ENCODE measurements at regions not wholly inside any gene's neighbourhood (a gene's known extent, or its start where the extent isn't known, plus 50 kb on each side); places are given as distances from the start of the nearest gene placed in this dataset.

- Histone ChIP-seq H3K27ac (no peak overlapping the region), H3K9me3 (ENCODE audit: insufficient read depth, low read depth) (no peaks in the 10 kb centered on the region), H2AFZ (no peak overlapping the region), H3K9me2 (ENCODE audit: insufficient read depth) (no peaks in the 10 kb centered on the region), H3K36me3 (ENCODE audit: low read depth) (no peaks in the 10 kb centered on the region), H3K27me3 (ENCODE audit: insufficient read depth, low read depth) (peaks cover 61% of the 10 kb centered on the region), H3K4me1 (replicated peaks; ENCODE audit: insufficient read depth) (no peaks in the 10 kb centered on the region), H3K4me3 (no peak overlapping the region), H4K20me1 (ENCODE audit: insufficient read depth) (no peaks in the 10 kb centered on the region), H3K79me2 (ENCODE audit: low read depth) (no peaks in the 10 kb centered on the region), H3K4me2 (no peak overlapping the region), H3F3A (ENCODE audit: insufficient read depth, low read depth) (no peaks in the 10 kb centered on the region)
- intact Hi-C loops (cut with micrococcal nuclease; ENCODE audit: unreplicated experiment) = no loop called here
- DNase-seq = no peak
- POLR2A ChIA-PET (ENCODE audit: unreplicated experiment) = no interaction called here
- BruUV-seq (replicated peaks) = no TSS peak
- TF ChIP-seq, protein P1, sequence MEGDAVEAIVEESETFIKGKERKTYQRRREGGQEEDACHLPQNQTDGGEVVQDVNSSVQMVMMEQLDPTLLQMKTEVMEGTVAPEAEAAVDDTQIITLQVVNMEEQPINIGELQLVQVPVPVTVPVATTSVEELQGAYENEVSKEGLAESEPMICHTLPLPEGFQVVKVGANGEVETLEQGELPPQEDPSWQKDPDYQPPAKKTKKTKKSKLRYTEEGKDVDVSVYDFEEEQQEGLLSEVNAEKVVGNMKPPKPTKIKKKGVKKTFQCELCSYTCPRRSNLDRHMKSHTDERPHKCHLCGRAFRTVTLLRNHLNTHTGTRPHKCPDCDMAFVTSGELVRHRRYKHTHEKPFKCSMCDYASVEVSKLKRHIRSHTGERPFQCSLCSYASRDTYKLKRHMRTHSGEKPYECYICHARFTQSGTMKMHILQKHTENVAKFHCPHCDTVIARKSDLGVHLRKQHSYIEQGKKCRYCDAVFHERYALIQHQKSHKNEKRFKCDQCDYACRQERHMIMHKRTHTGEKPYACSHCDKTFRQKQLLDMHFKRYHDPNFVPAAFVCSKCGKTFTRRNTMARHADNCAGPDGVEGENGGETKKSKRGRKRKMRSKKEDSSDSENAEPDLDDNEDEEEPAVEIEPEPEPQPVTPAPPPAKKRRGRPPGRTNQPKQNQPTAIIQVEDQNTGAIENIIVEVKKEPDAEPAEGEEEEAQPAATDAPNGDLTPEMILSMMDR (conservative IDR thresholded peaks at IDR 0.05) = no peak
- no peak for TF ChIP-seq EZH2 (IDR thresholded peaks at IDR 0.05; ENCODE audit: low read depth)
- CTCF ChIA-PET = no interaction called here
Observed at GRCh38 chr2:122020377-122020776, 264.9 kb downstream of the TSN start.

DNA sequence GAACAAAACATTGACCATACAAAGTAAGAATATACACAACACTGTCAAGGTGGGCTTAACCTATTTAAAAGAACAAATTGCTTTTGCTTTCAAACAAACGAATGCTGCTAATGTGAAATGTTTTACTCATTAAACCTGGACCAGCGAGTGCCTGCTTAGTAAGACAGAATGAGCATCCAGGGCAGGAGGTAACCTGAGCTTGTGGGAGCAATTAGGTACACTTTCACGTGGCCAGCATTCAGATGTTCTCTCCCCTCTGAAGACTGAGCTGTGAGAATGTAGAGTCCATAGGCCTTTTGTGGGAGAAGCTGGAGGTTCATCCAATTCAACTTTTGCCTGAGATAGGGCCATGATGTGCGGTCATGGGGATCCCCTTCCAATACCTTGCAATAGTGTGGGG, 266.5 kb downstream of the TSN start:
- no peaks in the 10 kb centered on the region for H3K9me2 ChIP-seq (ENCODE audit: insufficient read depth)
- intact Hi-C loops (cut with micrococcal nuclease; ENCODE audit: unreplicated experiment) = no loop called here
- no peak for TF ChIP-seq EZH2 (IDR thresholded peaks at IDR 0.05; ENCODE audit: low read depth)
- TF ChIP-seq, protein P1 (conservative IDR thresholded peaks at IDR 0.05) = no peak
- no peak overlapping the region for H3K4me3 ChIP-seq
- H3K4me2 ChIP-seq = no peak overlapping the region
- POLR2A ChIA-PET (ENCODE audit: unreplicated experiment) = no interaction called here
- peaks cover 76% of the 10 kb centered on the region for H3K27me3 ChIP-seq (ENCODE audit: insufficient read depth, low read depth)
- no peaks in the 10 kb centered on the region for H3K36me3 ChIP-seq (ENCODE audit: low read depth)
- no peaks in the 10 kb centered on the region for H4K20me1 ChIP-seq (ENCODE audit: insufficient read depth)
- H3K79me2 ChIP-seq (ENCODE audit: low read depth) = no peaks in the 10 kb centered on the region
- H3K27ac ChIP-seq = no peak overlapping the region
- no peaks in the 10 kb centered on the region for H3K4me1 ChIP-seq (replicated peaks; ENCODE audit: insufficient read depth)
- no peaks in the 10 kb centered on the region for H3K9me3 ChIP-seq (ENCODE audit: insufficient read depth, low read depth)
- no peak for DNase-seq
- BruUV-seq (replicated peaks) = no TSS peak
- CTCF ChIA-PET = no interaction called here
- H2AFZ ChIP-seq = no peak overlapping the region
- no peaks in the 10 kb centered on the region for H3F3A ChIP-seq (ENCODE audit: insufficient read depth, low read depth)

- Histone ChIP-seq H3K4me3 (no peak overlapping the region), H3K36me3 (ENCODE audit: low read depth) (no peaks in the 10 kb centered on the region), H3K27me3 (ENCODE audit: insufficient read depth, low read depth) (peaks cover 82% of the 10 kb centered on the region), H3F3A (ENCODE audit: insufficient read depth, low read depth) (no peaks in the 10 kb centered on the region), H3K4me1 (replicated peaks; ENCODE audit: insufficient read depth) (no peaks in the 10 kb centered on the region), H2AFZ (no peak overlapping the region), H4K20me1 (ENCODE audit: insufficient read depth) (no peaks in the 10 kb centered on the region), H3K9me3 (ENCODE audit: insufficient read depth, low read depth) (no peaks in the 10 kb centered on the region), H3K9me2 (ENCODE audit: insufficient read depth) (no peaks in the 10 kb centered on the region), H3K27ac (no peak overlapping the region), H3K4me2 (no peak overlapping the region), H3K79me2 (ENCODE audit: low read depth) (no peaks in the 10 kb centered on the region)
- CTCF ChIA-PET = no interaction called here
- no TSS peak for BruUV-seq (replicated peaks)
- TF ChIP-seq EZH2 (IDR thresholded peaks at IDR 0.05; ENCODE audit: low read depth) = no peak
- TF ChIP-seq, protein P1 (conservative IDR thresholded peaks at IDR 0.05) = no peak
- intact Hi-C loops (cut with micrococcal nuclease; ENCODE audit: unreplicated experiment) = no loop called here
- POLR2A ChIA-PET (ENCODE audit: unreplicated experiment) = no interaction called here
- no peak for DNase-seq
Observed at GRCh38 chr2:122022531-122022930, 267.1 kb downstream of the TSN start.

Measured in PC-9 (cell line).